ENCODE measurements at regions not wholly inside any gene's neighbourhood (a gene's known extent, or its start where the extent isn't known, plus 50 kb on each side); places are given as distances from the start of the nearest gene placed in this dataset.

DNA sequence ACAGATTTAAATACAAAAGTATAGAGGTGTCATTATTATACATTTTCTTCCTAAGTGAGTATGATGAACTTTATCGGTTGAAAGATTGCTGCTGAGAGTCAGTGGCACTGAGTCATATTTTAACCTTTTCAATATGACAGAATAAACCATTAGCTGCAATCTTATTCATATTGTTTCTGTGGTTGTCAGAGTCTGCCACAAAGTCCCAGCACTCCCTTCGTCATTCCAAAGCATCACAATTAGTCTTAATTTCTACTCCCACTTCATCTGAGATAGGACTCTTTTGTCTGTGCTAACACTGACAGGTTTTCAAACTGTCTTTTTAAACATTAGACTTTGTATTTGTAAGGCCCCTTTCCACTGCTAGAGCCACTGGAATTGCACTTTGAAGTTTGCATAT lies 656.9 kb downstream of the MTRR start:
- TF ChIP-seq, protein P1, sequence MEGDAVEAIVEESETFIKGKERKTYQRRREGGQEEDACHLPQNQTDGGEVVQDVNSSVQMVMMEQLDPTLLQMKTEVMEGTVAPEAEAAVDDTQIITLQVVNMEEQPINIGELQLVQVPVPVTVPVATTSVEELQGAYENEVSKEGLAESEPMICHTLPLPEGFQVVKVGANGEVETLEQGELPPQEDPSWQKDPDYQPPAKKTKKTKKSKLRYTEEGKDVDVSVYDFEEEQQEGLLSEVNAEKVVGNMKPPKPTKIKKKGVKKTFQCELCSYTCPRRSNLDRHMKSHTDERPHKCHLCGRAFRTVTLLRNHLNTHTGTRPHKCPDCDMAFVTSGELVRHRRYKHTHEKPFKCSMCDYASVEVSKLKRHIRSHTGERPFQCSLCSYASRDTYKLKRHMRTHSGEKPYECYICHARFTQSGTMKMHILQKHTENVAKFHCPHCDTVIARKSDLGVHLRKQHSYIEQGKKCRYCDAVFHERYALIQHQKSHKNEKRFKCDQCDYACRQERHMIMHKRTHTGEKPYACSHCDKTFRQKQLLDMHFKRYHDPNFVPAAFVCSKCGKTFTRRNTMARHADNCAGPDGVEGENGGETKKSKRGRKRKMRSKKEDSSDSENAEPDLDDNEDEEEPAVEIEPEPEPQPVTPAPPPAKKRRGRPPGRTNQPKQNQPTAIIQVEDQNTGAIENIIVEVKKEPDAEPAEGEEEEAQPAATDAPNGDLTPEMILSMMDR (IDR thresholded peaks at IDR 0.05 in 2 of 3, conservative IDR thresholded peaks at IDR 0.05 in 1 of 3; ENCODE audit: borderline replicate concordance in 1 of 3, insufficient read depth in 1 of 3, low read depth in 2 of 3, low read length in 2 of 3) = no peak
- TF ChIP-seq ELF1 (IDR thresholded peaks at IDR 0.05; ENCODE audit: borderline replicate concordance, low read depth) = no peak
- TF ChIP-seq, protein P2, sequence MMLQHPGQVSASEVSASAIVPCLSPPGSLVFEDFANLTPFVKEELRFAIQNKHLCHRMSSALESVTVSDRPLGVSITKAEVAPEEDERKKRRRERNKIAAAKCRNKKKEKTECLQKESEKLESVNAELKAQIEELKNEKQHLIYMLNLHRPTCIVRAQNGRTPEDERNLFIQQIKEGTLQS (IDR thresholded peaks at IDR 0.05) = no peak
- no peak for TF ChIP-seq TCF7L2 (IDR thresholded peaks at IDR 0.05; ENCODE audit: borderline replicate concordance, extremely low read depth, insufficient read depth, insufficient read length)
- no peak for TF ChIP-seq FOSL1 (IDR thresholded peaks at IDR 0.05; ENCODE audit: low read depth)
- no peak for TF ChIP-seq POLR2A (IDR thresholded peaks at IDR 0.05; ENCODE audit: borderline replicate concordance, extremely low read depth, insufficient read depth, insufficient read length)
- TF ChIP-seq EGR1 (IDR thresholded peaks at IDR 0.05; ENCODE audit: low read depth) = no peak
- no peak for TF ChIP-seq SIN3A (IDR thresholded peaks at IDR 0.05; ENCODE audit: low read depth)
